ENCODE measurements at regions not wholly inside any gene's neighbourhood (a gene's known extent, or its start where the extent isn't known, plus 50 kb on each side); places are given as distances from the start of the nearest gene placed in this dataset.

DNA sequence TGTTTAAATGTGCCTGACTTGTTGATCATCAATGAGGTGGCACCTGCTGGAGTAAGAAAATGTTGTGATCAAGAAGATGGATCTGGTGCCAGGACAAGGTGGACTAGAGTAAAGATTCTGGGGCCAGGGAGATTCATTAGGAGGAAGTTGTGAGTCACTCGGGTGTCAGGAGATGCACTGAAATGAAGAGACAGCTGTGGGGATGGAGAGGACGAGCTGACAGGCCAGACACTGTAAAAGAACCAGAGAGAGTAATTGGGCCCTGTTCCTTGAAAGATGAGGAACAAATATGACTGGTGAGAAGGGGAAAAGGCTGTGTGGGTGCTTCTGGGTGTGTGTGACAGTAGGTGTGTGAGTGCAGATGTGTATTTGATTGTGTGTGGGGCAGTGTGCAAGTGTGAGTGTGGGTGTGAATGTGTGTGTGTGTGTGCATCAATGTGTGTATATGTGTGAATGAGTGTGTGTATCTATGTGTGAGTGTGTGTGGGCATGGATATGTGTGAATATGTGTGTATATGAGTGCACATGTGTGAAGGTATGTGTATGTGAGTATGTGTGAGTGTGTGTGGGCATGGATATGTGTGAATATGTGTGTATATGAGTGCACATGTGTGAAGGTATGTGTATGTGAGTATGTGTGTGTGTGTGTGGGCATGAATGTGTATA lies 260.5 kb downstream of the RFC3 start:
- Histone ChIP-seq H3K27ac (ENCODE audit: low read length) (no peak overlapping the region), H3K9me3 (ENCODE audit: insufficient read depth, low read length, severe bottlenecking) (no peaks in the 10 kb centered on the region), H3K4me1 (ENCODE audit: insufficient read depth, low read length) (no peaks in the 10 kb centered on the region), H4K20me1 (ENCODE audit: insufficient read depth, low read length) (no peaks in the 10 kb centered on the region), H3K4me2 (ENCODE audit: insufficient read depth, low read length) (no peak overlapping the region), H3K79me2 (ENCODE audit: insufficient read depth, low read length) (no peaks in the 10 kb centered on the region), H3K4me3 (ENCODE audit: low read depth in 1 of 2, low read length in 2 of 2) (no peak overlapping the region), H3K36me3 (ENCODE audit: insufficient read depth, low read length) (no peaks in the 10 kb centered on the region), H2AFZ (ENCODE audit: low read depth, low read length) (no peak overlapping the region), H3K27me3 (ENCODE audit: insufficient read depth, low read length, poor library complexity) (no peaks in the 10 kb centered on the region), H3K9ac (ENCODE audit: low read depth, low read length) (no peak overlapping the region)
- DNase-seq (no peak), ATAC-seq (ENCODE audit: insufficient read depth, low read depth) (no peak)
- TF ChIP-seq, protein P1, sequence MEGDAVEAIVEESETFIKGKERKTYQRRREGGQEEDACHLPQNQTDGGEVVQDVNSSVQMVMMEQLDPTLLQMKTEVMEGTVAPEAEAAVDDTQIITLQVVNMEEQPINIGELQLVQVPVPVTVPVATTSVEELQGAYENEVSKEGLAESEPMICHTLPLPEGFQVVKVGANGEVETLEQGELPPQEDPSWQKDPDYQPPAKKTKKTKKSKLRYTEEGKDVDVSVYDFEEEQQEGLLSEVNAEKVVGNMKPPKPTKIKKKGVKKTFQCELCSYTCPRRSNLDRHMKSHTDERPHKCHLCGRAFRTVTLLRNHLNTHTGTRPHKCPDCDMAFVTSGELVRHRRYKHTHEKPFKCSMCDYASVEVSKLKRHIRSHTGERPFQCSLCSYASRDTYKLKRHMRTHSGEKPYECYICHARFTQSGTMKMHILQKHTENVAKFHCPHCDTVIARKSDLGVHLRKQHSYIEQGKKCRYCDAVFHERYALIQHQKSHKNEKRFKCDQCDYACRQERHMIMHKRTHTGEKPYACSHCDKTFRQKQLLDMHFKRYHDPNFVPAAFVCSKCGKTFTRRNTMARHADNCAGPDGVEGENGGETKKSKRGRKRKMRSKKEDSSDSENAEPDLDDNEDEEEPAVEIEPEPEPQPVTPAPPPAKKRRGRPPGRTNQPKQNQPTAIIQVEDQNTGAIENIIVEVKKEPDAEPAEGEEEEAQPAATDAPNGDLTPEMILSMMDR (IDR thresholded peaks at IDR 0.05; ENCODE audit: borderline replicate concordance, extremely low read depth, low read length, poor library complexity, severe bottlenecking), result no peak
- no peak for TF ChIP-seq EZH2 (IDR thresholded peaks at IDR 0.05; ENCODE audit: borderline replicate concordance, low read depth, low read length, severe bottlenecking)

DNA sequence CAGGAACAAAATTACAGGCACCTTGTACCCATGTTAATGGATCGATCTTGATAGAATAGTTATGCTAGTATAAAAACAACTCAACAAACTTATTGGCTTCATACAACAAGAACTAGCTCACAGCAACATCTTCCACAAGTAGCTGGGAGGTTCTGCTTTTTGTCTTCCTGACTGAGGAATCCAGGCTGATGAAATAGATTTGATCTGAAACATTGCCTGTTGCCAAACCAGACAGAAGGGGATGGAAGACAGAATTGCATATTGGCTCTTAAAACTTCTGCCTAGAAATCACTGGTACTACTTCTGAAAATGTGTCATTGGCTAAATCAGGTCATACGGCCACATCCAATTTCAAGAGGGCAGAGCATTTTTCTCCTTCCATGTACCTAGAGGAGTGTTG lies 267.3 kb downstream of the RFC3 start:
- Histone ChIP-seq H4K20me1 (ENCODE audit: insufficient read depth, low read length) (no peaks in the 10 kb centered on the region), H3K4me1 (ENCODE audit: insufficient read depth, low read length) (no peaks in the 10 kb centered on the region), H3K9me3 (ENCODE audit: insufficient read depth, low read length, severe bottlenecking) (peaks cover 3% of the 10 kb centered on the region), H3K4me2 (ENCODE audit: insufficient read depth, low read length) (no peak overlapping the region), H3K79me2 (ENCODE audit: insufficient read depth, low read length) (no peaks in the 10 kb centered on the region), H3K27ac (ENCODE audit: low read length) (no peak overlapping the region), H3K27me3 (ENCODE audit: insufficient read depth, low read length, poor library complexity) (no peaks in the 10 kb centered on the region), H3K9ac (ENCODE audit: low read depth, low read length) (no peak overlapping the region), H3K36me3 (ENCODE audit: insufficient read depth, low read length) (no peaks in the 10 kb centered on the region), H3K4me3 (ENCODE audit: low read depth in 1 of 2, low read length in 2 of 2) (no peak overlapping the region), H2AFZ (ENCODE audit: low read depth, low read length) (no peak overlapping the region)
- DNase-seq (no peak), ATAC-seq (ENCODE audit: insufficient read depth, low read depth) (no peak)
- TF ChIP-seq, protein P1 (IDR thresholded peaks at IDR 0.05; ENCODE audit: borderline replicate concordance, extremely low read depth, low read length, poor library complexity, severe bottlenecking), result no peak
- TF ChIP-seq EZH2 (IDR thresholded peaks at IDR 0.05; ENCODE audit: borderline replicate concordance, low read depth, low read length, severe bottlenecking), result no peak

DNA sequence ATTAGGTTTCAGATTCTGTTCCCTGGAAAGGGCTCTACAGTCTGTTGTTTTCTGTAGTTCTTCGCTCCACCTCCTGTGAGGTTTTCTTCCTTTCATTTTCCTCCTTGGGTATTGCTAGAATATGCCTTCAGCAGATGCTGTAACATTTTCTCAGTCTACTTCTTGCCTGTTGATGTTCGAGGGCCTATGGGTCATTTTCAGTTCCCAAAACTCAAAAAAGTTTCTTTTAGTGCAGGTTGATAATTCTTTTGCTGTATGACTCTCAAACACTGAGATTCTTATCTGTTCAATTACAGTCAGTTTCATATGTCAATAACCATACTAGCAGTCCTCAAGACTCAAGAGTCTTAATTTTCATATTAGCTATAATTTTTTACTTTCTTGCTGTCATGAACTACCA lies 268.3 kb downstream of the RFC3 start:
- no peak for ATAC-seq (ENCODE audit: insufficient read depth, low read depth)

More for the DNA sequence above, 268.3 kb downstream of the RFC3 start:
- Histone ChIP-seq H2AFZ (ENCODE audit: low read depth, low read length) (no peak overlapping the region), H3K79me2 (ENCODE audit: insufficient read depth, low read length) (no peaks in the 10 kb centered on the region), H3K9ac (ENCODE audit: low read depth, low read length) (no peak overlapping the region), H3K27me3 (ENCODE audit: insufficient read depth, low read length, poor library complexity) (no peaks in the 10 kb centered on the region), H3K9me3 (ENCODE audit: insufficient read depth, low read length, severe bottlenecking) (peaks cover 3% of the 10 kb centered on the region), H4K20me1 (ENCODE audit: insufficient read depth, low read length) (no peaks in the 10 kb centered on the region), H3K27ac (ENCODE audit: low read length) (no peak overlapping the region), H3K36me3 (ENCODE audit: insufficient read depth, low read length) (no peaks in the 10 kb centered on the region), H3K4me3 (ENCODE audit: low read depth in 1 of 2, low read length in 2 of 2) (no peak overlapping the region), H3K4me1 (ENCODE audit: insufficient read depth, low read length) (no peaks in the 10 kb centered on the region), H3K4me2 (ENCODE audit: insufficient read depth, low read length) (no peak overlapping the region)
- TF ChIP-seq EZH2 (IDR thresholded peaks at IDR 0.05; ENCODE audit: borderline replicate concordance, low read depth, low read length, severe bottlenecking), result no peak
- TF ChIP-seq, protein P1 (IDR thresholded peaks at IDR 0.05; ENCODE audit: borderline replicate concordance, extremely low read depth, low read length, poor library complexity, severe bottlenecking), result no peak
- no peak for DNase-seq

All from DND-41 (cell line).